Amygdala (tissue), 56 donors: ENCODE measurements at regions not wholly inside any gene's neighbourhood (a gene's known extent, or its start where the extent isn't known, plus 50 kb on each side); places are given as distances from the start of the nearest gene placed in this dataset.
"Not testable (repeated sequence)": the region's sequence is repeated elsewhere in the genome, so short reads cannot be mapped to it uniquely, and the experiment has no call there.

Source experiments
- DNase-seq, 56 donors: peaks; one replicate each; lab custom pipeline; 2025; lab: John Stamatoyannopoulos, UW

DNA sequence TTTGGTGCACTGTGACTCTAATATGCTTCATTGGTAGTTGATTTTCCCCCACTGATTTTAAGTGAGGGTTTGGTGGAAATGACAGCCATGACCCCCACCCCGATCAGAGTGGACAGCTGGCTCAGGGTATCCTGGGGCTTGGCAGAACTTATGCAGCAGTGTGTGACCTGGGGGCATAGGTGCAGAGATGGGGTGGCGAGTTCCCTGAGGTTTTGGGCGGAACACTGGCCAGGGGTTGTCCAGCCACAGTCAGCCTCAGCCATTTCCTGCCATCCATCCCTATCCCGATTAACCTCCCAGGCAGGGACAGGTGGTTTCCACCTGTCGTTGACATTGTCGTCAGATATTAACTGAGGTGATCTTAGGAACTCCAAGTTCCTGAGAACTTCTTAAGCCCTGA is 155.8 kb upstream of the CHST15 start:
- no peak for DNase-seq

DNA sequence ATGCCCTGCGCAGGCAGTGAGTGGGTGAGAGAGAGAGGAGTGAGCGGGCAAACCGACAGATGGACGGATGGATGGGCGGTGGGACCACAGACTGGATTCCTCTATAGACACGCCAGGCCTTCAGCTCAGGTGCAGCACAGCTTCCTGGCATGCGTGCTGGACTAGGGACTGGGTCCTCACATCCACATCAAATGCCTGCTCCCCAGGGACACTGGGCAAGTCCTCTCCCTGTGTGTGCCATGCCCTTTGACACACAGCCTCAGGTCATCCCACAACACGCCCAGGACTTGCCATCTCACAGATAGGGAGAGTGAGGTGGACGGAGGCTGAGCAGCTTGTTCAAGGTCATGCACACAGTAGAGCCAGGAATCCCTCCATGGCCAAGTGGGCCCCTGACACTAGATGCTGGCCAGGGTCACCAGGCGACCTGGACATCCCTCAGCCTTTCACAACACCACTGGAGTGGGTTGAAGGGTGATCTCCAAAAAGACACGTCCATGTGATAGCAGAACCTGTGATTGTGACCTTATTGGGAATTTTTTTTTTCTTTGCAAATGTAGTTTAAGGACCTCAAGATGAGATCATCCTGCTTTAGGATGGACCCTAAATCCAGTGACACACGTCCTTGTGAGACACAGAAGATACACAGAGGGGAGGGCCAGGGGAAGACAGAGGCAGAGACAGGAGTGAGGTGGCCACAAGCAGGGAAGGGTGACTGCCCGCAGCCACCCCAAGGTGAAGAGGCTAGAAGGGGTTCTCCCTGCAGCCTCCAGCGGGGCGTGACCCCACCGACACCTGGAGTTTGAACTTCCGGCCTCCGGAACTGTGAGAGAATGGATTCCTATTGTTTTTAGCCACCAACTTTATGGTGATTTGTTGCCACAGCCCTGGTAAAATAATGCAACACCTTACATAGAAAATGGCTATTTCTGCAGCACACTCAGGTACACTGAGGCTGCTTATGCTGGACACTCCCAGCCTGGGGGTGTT is 155.0 kb upstream of the CHST15 start:
- no peak for DNase-seq

- no peak for DNase-seq
These were observed 152.5 kb upstream of the CHST15 start for GRCh38 chr10:124245806-124246440.

DNA sequence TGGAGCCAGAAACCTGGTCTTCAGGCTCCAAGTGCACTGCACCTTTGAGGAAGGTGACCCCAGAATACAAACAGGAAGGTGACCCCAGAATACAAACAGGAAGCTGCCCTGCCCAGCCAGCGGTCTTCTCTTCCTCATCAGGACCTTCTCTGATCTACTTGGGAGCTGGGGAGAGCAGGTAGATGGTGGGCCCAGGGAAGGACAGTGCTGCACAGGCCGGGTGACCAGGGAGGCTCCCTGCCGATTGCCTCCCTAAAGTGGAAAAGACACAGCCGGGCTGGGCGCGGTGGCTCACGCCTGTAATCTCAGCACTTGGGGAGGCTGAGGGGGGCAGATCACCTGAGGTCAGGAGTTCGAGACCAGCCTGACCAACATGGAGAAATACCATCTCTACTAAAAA is 151.8 kb upstream of the CHST15 start:
- DNase-seq = no peak

- DNase-seq = no peak
These were observed 151.0 kb upstream of the CHST15 start for GRCh38 chr10:124244256-124244877.

- DNase-seq = no peak
These were observed 150.3 kb upstream of the CHST15 start for GRCh38 chr10:124243702-124244121.

DNA sequence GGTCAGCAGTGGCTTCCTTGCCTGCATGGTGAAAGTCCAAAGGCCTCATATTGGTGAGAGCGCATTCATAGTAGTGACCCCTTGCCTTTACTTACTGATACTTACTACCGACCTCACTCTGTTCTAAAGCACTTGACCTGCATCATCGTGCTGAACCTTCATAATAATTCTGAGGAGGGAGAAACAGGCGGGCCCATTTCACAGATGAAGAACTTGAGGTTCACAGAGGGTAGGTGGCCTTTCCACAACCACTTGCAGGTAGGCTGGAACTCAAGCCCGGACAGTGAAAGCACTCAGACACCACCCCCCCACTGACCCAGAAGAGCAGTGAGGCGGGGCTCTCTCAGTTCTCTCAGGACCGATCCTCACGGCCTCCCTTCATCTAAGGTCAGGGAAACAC is 149.4 kb upstream of the CHST15 start:
- DNase-seq = no peak

DNA sequence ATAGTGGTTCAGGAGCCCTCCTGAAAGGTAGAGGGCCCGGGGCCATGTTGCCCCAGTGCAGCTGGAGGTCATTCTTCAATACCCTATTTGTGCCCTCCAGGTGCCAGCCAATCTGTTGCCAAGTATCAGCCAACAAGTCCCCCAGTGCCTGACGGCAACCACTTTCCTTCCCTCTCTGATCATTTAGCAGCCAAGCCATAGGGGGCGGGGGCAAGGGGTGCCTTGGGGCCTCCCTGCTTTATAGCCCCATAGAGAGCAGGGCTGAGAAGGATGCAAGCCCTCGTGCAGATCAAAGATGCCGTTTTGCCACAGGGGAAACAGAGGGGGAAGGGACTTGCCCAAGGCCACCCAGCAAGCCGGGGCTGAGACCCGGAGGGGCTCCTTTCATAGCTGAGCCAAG is 149.0 kb upstream of the CHST15 start:
- DNase-seq = no peak

DNA sequence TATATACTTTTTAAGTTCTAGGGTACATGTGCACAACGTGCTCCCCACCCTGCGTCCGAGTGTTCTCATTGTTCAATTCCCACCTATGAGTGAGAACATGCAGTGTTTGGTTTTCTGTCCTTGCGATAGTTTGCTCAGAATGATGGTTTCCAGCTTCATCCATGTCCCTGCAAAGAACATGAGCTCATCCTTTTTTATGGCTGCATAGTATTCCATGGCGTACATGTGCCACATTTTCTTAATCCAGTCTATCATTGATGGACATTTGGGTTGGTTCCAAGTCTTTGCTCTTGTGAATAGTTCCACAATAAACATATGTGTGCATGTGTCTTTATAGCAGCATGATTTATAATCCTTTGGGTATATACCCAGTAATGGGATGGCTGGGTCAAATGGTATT is 148.1 kb upstream of the CHST15 start:
- DNase-seq = not testable (repeated sequence)

DNA sequence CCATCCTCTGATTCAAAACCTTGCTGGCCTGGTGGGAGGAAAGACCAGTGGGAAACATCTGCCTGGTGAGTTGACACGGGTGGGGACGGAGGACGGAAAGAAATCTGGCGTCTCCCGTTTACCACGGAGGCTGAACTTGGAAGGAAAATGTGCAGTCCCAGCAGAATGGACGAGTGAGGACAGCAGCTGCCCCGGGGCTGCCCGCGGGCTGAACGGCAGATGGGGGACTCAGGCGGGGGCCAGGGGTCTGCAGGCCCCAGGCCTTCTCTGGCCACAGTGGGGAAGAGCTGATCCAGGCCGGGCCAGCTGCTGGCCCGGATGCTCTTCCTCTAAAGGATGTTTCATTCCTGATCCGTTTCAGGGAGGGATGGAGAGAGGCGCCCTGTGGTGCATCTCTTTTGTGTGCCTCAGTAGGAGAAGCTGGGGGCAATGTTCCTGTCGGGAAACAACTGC is 147.5 kb upstream of the CHST15 start:
- no peak for DNase-seq

GRCh38 chr10:124239696-124240095 is 146.3 kb upstream of the CHST15 start:
- no peak for DNase-seq

DNA sequence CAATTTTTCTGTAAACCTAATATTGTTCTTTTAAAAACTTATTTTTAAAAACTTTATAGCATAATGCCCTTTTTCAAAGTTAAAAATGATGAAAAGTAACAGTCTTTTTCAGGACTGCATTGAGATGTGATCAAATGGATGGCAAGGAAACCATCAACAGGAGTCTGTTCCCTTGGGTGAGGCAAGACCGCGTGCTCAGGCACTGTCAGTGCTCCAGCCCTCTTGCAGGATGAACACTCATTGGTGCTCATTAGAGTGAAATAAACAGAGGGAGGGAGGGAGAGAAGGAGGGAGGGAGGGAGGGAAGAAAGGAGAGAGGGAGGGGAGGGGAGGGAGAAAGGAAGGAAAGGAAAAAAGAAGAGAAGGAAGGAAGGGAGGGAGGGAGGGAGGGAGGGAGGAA is 145.7 kb upstream of the CHST15 start:
- no peak for DNase-seq

- no peak for DNase-seq
These were observed 145.0 kb upstream of the CHST15 start for GRCh38 chr10:124238367-124238766.

DNA sequence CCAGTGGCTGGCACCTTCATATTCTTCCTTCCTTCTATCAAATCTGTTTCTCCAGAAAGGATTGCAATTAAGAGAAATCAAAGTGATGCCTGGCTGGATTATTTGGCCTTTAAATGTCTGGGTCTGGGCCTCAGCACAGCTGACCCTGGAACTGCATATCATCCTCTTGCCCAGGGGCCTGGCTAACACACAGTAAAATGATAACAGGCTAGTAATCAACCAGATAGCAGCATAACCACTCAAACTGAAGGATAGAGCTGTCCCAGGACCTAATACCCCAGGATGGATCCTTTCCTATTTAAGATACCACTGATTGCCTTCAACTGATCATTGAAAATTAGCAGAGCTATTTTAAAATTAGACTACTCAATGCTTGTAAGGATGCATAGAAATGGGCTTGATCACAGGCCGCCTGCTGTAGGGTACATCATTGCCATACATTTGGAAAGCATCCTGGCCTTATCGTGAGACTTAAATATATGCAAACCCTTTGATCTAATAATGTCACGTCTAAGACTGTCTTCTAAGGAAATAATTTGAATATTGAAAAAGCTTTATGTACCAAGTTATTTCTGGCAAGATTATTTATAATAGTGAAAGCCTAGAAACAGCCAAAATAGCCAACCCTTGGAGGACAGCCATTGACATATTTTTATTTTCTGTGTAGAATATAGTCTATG is 144.0 kb upstream of the CHST15 start:
- no peak for DNase-seq

DNA sequence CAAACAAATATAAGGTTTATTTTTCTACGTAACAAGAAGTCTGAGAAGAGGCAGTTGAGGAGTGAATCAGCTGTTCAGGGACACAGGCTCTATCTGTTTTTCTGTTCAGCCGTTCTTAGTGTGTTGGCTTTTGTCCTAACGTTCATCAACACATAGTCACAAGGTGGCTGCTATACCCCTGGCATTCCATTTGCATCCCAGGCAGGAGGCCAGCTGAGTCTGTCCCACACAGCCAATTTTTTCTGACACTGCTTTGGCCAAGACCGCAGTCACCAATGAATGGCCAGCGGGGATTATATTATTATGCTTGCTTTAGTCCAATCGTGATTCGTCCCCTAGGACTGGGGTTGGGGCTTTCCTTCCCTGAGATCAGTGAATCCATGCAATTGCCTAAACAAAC is 143.4 kb upstream of the CHST15 start:
- no peak for DNase-seq

DNA sequence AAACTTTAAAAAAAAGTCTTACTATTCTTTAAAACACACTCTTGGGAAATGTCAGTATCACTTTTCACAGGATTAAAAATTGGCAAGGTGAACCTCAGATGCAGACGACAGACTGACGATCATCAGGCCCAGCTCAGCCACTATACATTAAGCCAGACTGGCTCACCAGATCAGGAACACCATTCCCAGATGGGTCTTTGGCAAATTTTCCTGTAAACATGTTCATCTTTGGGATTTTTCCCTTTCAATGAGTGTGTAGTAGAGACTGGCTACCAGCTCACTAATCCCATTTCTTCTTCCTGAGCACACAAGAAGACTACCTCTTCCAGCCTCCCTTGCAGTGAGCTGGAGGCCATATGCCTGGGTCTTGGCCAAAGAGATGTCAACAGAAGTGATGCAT is 142.7 kb upstream of the CHST15 start:
- DNase-seq = no peak

- DNase-seq = no peak
These were observed 141.8 kb upstream of the CHST15 start for GRCh38 chr10:124235232-124235631.

- no peak for DNase-seq
These were observed 140.2 kb upstream of the CHST15 start for GRCh38 chr10:124233546-124234138.

DNA sequence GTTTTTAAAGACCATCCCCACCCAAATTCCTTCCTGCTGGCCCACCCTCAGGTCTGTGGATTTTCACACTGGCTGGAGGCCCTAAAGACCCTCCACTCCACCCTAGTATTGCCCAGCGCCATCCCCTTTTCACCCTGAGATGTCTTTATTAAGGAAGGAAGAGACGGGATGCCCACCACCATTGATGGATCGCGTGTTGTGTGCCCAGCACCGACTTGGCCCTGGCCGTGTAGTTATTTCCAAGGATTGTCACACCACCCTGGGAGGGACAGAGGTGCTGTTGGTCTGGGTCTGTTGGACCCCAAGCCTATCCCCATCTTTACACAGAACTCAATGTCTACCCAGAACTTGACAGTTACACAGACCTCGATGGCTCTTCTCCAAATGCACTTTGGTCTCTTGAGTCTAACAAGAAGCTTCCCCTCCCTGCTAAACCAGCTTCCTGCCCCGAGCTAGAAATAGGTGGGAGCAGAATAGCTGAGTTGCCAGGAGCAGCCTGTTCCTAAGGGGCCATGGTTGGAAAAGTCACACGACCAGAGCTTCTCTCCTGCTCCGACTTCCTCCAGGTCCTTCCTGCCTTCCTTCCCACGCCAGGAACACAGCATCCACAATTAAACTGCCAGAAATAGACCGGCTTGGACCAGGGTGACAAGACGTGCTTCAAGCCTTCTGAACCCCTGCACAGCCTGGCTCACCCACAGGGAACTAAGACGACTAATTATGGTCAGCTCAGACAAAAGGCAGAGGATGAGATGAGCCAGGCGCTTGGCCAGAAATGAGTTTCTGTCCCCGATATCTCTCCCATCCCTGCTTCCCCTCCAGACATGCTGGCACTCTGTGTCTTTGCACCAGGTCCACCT is 139.5 kb upstream of the CHST15 start:
- no peak for DNase-seq
